Sigmoid colon (tissue), 6 donors: ENCODE measurements at regions not wholly inside any gene's neighbourhood (a gene's known extent, or its start where the extent isn't known, plus 50 kb on each side); places are given as distances from the start of the nearest gene placed in this dataset.
"Not testable (repeated sequence)": the region's sequence is repeated elsewhere in the genome, so short reads cannot be mapped to it uniquely, and the experiment has no call there.

Experiments
- DNase-seq: peaks from one replicate; pipeline ENCODE4 v3.0.0-alpha.2; 2019
- H3K27ac ChIP-seq, 4 donors: fragments of 200-600 bp; sonication (generic); one replicate each; pipeline ENCODE4 v1.5.1; 2016 to 2019; ENCODE audit warnings: mild to moderate bottlenecking in 1 of 4
- H3K27me3 ChIP-seq, 3 donors: fragments of 200-600 bp; sonication (generic); one replicate each; pipeline ENCODE4 v1.5.1; 2019; ENCODE audit warnings: mild to moderate bottlenecking in 1 of 3
- H3K36me3 ChIP-seq, 4 donors: fragments of 200-600 bp; sonication (generic); one replicate each; pipeline ENCODE4 v1.5.1; 2016 to 2019
- H3K4me1 ChIP-seq, 4 donors: fragments of 200-600 bp; sonication (generic); one replicate each; pipeline ENCODE4 v1.5.1; 2017 to 2019
- H3K4me3 ChIP-seq, 4 donors: fragments of 200-600 bp; sonication (generic); one replicate each; pipeline ENCODE4 v1.5.1; 2017 to 2019; ENCODE audit warnings: mild to moderate bottlenecking in 2 of 4, moderate library complexity in 1 of 4
- H3K9me3 ChIP-seq, 4 donors: fragments of 200-600 bp in 3 of 4; sonication (generic) in 3 of 4; one replicate each; pipeline versions ENCODE4 v1.5.1 to v1.6.1; 2013 to 2019
- CTCF ChIP-seq, 4 experiments: fragments of 450-650 bp in 3 of 4; fragments of 200-600 bp in 1 of 4; IDR thresholded peaks; one replicate each; pipeline ENCODE4 v1.5.1; 2016 to 2019; ENCODE audit warnings: antibody characterized with exemption in 4 of 4, mild to moderate bottlenecking in 3 of 4, moderate library complexity in 2 of 4
- EP300 ChIP-seq, 4 donors: sonication (generic); formaldehyde crosslinking; IDR thresholded peaks; one replicate each; pipeline ENCODE4 v1.6.1; 2017; ENCODE audit warnings: antibody characterized with exemption in 4 of 4
- POLR2A ChIP-seq, 2 donors: fragments of 450-650 bp; IDR thresholded peaks; one replicate each; pipeline ENCODE4 v1.6.1; 2016; ENCODE audit warnings: antibody characterized with exemption in 2 of 2, mild to moderate bottlenecking in 2 of 2, moderate library complexity in 2 of 2
- POLR2AphosphoS5 ChIP-seq, 4 donors: sonication (generic); formaldehyde crosslinking; IDR thresholded peaks; one replicate each; pipeline ENCODE4 v1.6.1; 2017; ENCODE audit warnings: antibody characterized with exemption in 4 of 4
- WGBS, 2 donors: extraction: QIAGEN DNeasy Blood & Tissue Kit; methylation state at CpG; one replicate each; pipeline ENCODE4 v1.1.7; 2013; 5-methylcytosine and 5-hydroxymethylcytosine counted together
- intact Hi-C: fragments of 100-400 bp; cut with DNase I; formaldehyde crosslinking; loops from one replicate; pipeline ENCODE4 v1.15.1; 2023
- donor health status: healthy with polysubstance abuse.
- donor health status: healthy.

GRCh38 chr7:46089281-46089680 is 168.2 kb upstream of the IGFBP3 start:
- no peak overlapping the region for H3K27ac ChIP-seq
- no peaks in the 10 kb centered on the region for H3K36me3 ChIP-seq
- H3K4me3 ChIP-seq: no peak overlapping the region
- DNase-seq: no peak
- no peaks in the 10 kb centered on the region for H3K4me1 ChIP-seq
- H3K9me3 ChIP-seq: no peaks in the 10 kb centered on the region
- TF ChIP-seq POLR2A (IDR thresholded peaks at IDR 0.05): no peak
- TF ChIP-seq POLR2AphosphoS5 (IDR thresholded peaks at IDR 0.05): no peak
- TF ChIP-seq CTCF (IDR thresholded peaks at IDR 0.05): no peak
- TF ChIP-seq EP300 (IDR thresholded peaks at IDR 0.05): no peak
- whole genome bisulfite sequencing, 2 donors: 86 to 95% methylated on average over 1 of the region's 1 CpG
- intact Hi-C loops: no loop called here
- no peaks in the 10 kb centered on the region for H3K27me3 ChIP-seq

- H3K9me3 ChIP-seq, intact Hi-C loops, H3K36me3 ChIP-seq, DNase-seq, H3K4me1 ChIP-seq, H3K27ac ChIP-seq, H3K4me3 ChIP-seq, H3K27me3 ChIP-seq: not testable (repeated sequence)
- WGBS, 2 donors: 91 to 92% methylated on average over 2 of the region's 2 CpGs
These were observed 167.4 kb upstream of the IGFBP3 start for GRCh38 chr7:46088486-46088885.

- H3K4me1 ChIP-seq: no peaks in the 10 kb centered on the region
- no peaks in the 10 kb centered on the region for H3K36me3 ChIP-seq
- no peaks in the 10 kb centered on the region for H3K27me3 ChIP-seq
- TF ChIP-seq POLR2A (IDR thresholded peaks at IDR 0.05): no peak
- TF ChIP-seq POLR2AphosphoS5 (IDR thresholded peaks at IDR 0.05): no peak
- no peak for TF ChIP-seq CTCF (IDR thresholded peaks at IDR 0.05)
- TF ChIP-seq EP300 (IDR thresholded peaks at IDR 0.05): no peak
- DNase-seq: no peak
- no peak overlapping the region for H3K4me3 ChIP-seq
- intact Hi-C loops: no loop called here
- no peaks in the 10 kb centered on the region for H3K9me3 ChIP-seq
- 86% methylated on average over 4 of the region's 4 CpGs for whole genome bisulfite sequencing, 2 donors
- no peak overlapping the region for H3K27ac ChIP-seq
These were observed 159.6 kb upstream of the IGFBP3 start for GRCh38 chr7:46080595-46081159.

GRCh38 chr7:46079421-46079820 is 158.3 kb upstream of the IGFBP3 start:
- DNase-seq: no peak
- no peak overlapping the region for H3K27ac ChIP-seq
- H3K9me3 ChIP-seq: no peaks in the 10 kb centered on the region
- no peak overlapping the region for H3K4me3 ChIP-seq
- no peaks in the 10 kb centered on the region for H3K27me3 ChIP-seq
- intact Hi-C loops: no loop called here
- no peaks in the 10 kb centered on the region for H3K4me1 ChIP-seq
- WGBS, 2 donors: 84 to 88% methylated on average over 2 of the region's 2 CpGs
- H3K36me3 ChIP-seq: no peaks in the 10 kb centered on the region
- no peak for TF ChIP-seq EP300 (IDR thresholded peaks at IDR 0.05)
- no peak for TF ChIP-seq CTCF (IDR thresholded peaks at IDR 0.05)
- TF ChIP-seq POLR2A (IDR thresholded peaks at IDR 0.05): no peak
- TF ChIP-seq POLR2AphosphoS5 (IDR thresholded peaks at IDR 0.05): no peak

- H3K27me3 ChIP-seq: no peaks in the 10 kb centered on the region
- H3K36me3 ChIP-seq: no peaks in the 10 kb centered on the region
- intact Hi-C loops: no loop called here
- no peak for TF ChIP-seq POLR2AphosphoS5 (IDR thresholded peaks at IDR 0.05)
- no peak for TF ChIP-seq CTCF (IDR thresholded peaks at IDR 0.05)
- no peak for TF ChIP-seq EP300 (IDR thresholded peaks at IDR 0.05)
- TF ChIP-seq POLR2A (IDR thresholded peaks at IDR 0.05): no peak
- no peak for DNase-seq
- no peaks in the 10 kb centered on the region for H3K4me1 ChIP-seq
- H3K9me3 ChIP-seq: no peaks in the 10 kb centered on the region
- 16 to 31% methylated on average over 1 of the region's 1 CpG for WGBS, 2 donors
- no peak overlapping the region for H3K4me3 ChIP-seq
- no peak overlapping the region for H3K27ac ChIP-seq
These were observed 155.5 kb upstream of the IGFBP3 start for GRCh38 chr7:46076527-46076926.
